Liver (tissue), 3 donors: ENCODE measurements at regions not wholly inside any gene's neighbourhood (a gene's known extent, or its start where the extent isn't known, plus 50 kb on each side); places are given as distances from the start of the nearest gene placed in this dataset.

Experiments
- EGR1 ChIP-seq, 2 donors: IDR thresholded peaks; 2 replicates each; pipeline ENCODE4 v1.6.1; 2016 to 2018; ENCODE audit warnings: antibody characterized with exemption in 2 of 2, low read depth in 2 of 2
- JUND ChIP-seq, 2 donors: IDR thresholded peaks; 2 replicates each; pipeline ENCODE4 v1.6.1; 2016; ENCODE audit warnings: antibody characterized with exemption in 2 of 2
- NR2F2 ChIP-seq: IDR thresholded peaks from 2 replicates; pipeline ENCODE4 v1.6.1; 2016; ENCODE audit warnings: antibody characterized with exemption
- SP1 ChIP-seq: IDR thresholded peaks from 2 replicates; pipeline ENCODE4 v1.6.1; 2018; ENCODE audit warnings: antibody characterized with exemption, mild to moderate bottlenecking
- TAF1 ChIP-seq: conservative IDR thresholded peaks from 2 replicates; pipeline ENCODE4 v1.6.1; 2016; ENCODE audit warnings: antibody characterized with exemption, mild to moderate bottlenecking
- YY1 ChIP-seq: IDR thresholded peaks from 2 replicates; pipeline ENCODE4 v1.6.1; 2016; ENCODE audit warnings: antibody characterized with exemption, mild to moderate bottlenecking
- TF ChIP-seq, protein P1 (sequence below): fragments of 150-350 bp; IDR thresholded peaks from 2 replicates; pipeline ENCODE4 v1.5.1; 2017; ENCODE audit warnings: improper control_type of control experiment, low read depth, low read length; ENCODE audit not compliant: missing input control
- TF ChIP-seq, protein P2 (sequence below): IDR thresholded peaks from 2 replicates; pipeline ENCODE4 v1.6.1; 2016; ENCODE audit warnings: antibody characterized with exemption
- TF ChIP-seq, protein P3 (sequence below): IDR thresholded peaks from 2 replicates; pipeline ENCODE4 v1.6.1; 2016; ENCODE audit warnings: antibody characterized with exemption, mild to moderate bottlenecking
- TF ChIP-seq, protein P4 (sequence below): IDR thresholded peaks from 2 replicates; pipeline ENCODE4 v1.6.1; 2016; ENCODE audit warnings: antibody characterized with exemption
- TF ChIP-seq, protein P5 (sequence below): IDR thresholded peaks from 2 replicates; pipeline ENCODE4 v1.6.1; 2016; ENCODE audit warnings: antibody characterized with exemption
- donor health status: healthy.
- donor health status: healthy.

DNA sequence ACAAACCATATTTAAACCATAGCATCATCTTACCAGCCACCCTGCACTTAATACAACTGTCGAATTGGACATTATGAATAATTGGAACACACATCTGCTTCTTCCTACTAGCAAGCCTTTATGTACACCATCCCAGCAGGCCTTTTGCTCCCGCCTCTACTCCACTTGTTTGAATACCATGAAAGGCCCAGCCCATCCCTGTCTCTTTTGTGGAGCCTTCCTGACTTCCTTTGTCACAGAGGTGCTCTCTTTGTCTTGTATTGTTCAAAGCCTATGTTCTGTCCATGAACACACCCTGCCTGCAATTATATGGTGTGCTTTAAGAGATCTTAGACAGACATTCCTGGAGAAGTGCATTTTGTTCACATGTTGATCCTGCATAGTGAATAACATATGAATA lies 465.7 kb downstream of the DIRAS2 start:
- TF ChIP-seq JUND (IDR thresholded peaks at IDR 0.05) (no peak), TAF1 (no peak), NR2F2 (no peak), SP1 (no peak), YY1 (no peak), EGR1 (IDR thresholded peaks at IDR 0.05; ENCODE audit: low read depth in 2 of 2) (no peak)
- TF ChIP-seq, protein P1, sequence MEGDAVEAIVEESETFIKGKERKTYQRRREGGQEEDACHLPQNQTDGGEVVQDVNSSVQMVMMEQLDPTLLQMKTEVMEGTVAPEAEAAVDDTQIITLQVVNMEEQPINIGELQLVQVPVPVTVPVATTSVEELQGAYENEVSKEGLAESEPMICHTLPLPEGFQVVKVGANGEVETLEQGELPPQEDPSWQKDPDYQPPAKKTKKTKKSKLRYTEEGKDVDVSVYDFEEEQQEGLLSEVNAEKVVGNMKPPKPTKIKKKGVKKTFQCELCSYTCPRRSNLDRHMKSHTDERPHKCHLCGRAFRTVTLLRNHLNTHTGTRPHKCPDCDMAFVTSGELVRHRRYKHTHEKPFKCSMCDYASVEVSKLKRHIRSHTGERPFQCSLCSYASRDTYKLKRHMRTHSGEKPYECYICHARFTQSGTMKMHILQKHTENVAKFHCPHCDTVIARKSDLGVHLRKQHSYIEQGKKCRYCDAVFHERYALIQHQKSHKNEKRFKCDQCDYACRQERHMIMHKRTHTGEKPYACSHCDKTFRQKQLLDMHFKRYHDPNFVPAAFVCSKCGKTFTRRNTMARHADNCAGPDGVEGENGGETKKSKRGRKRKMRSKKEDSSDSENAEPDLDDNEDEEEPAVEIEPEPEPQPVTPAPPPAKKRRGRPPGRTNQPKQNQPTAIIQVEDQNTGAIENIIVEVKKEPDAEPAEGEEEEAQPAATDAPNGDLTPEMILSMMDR = no peak
- TF ChIP-seq, protein P2, sequence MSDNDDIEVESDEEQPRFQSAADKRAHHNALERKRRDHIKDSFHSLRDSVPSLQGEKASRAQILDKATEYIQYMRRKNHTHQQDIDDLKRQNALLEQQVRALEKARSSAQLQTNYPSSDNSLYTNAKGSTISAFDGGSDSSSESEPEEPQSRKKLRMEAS = no peak
- TF ChIP-seq, protein P3, sequence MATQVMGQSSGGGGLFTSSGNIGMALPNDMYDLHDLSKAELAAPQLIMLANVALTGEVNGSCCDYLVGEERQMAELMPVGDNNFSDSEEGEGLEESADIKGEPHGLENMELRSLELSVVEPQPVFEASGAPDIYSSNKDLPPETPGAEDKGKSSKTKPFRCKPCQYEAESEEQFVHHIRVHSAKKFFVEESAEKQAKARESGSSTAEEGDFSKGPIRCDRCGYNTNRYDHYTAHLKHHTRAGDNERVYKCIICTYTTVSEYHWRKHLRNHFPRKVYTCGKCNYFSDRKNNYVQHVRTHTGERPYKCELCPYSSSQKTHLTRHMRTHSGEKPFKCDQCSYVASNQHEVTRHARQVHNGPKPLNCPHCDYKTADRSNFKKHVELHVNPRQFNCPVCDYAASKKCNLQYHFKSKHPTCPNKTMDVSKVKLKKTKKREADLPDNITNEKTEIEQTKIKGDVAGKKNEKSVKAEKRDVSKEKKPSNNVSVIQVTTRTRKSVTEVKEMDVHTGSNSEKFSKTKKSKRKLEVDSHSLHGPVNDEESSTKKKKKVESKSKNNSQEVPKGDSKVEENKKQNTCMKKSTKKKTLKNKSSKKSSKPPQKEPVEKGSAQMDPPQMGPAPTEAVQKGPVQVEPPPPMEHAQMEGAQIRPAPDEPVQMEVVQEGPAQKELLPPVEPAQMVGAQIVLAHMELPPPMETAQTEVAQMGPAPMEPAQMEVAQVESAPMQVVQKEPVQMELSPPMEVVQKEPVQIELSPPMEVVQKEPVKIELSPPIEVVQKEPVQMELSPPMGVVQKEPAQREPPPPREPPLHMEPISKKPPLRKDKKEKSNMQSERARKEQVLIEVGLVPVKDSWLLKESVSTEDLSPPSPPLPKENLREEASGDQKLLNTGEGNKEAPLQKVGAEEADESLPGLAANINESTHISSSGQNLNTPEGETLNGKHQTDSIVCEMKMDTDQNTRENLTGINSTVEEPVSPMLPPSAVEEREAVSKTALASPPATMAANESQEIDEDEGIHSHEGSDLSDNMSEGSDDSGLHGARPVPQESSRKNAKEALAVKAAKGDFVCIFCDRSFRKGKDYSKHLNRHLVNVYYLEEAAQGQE = no peak
- TF ChIP-seq, protein P4, sequence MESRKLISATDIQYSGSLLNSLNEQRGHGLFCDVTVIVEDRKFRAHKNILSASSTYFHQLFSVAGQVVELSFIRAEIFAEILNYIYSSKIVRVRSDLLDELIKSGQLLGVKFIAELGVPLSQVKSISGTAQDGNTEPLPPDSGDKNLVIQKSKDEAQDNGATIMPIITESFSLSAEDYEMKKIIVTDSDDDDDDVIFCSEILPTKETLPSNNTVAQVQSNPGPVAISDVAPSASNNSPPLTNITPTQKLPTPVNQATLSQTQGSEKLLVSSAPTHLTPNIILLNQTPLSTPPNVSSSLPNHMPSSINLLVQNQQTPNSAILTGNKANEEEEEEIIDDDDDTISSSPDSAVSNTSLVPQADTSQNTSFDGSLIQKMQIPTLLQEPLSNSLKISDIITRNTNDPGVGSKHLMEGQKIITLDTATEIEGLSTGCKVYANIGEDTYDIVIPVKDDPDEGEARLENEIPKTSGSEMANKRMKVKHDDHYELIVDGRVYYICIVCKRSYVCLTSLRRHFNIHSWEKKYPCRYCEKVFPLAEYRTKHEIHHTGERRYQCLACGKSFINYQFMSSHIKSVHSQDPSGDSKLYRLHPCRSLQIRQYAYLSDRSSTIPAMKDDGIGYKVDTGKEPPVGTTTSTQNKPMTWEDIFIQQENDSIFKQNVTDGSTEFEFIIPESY = no peak
- TF ChIP-seq, protein P5, sequence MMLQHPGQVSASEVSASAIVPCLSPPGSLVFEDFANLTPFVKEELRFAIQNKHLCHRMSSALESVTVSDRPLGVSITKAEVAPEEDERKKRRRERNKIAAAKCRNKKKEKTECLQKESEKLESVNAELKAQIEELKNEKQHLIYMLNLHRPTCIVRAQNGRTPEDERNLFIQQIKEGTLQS = no peak
